ENCODE measurements at regions not wholly inside any gene's neighbourhood (a gene's known extent, or its start where the extent isn't known, plus 50 kb on each side); places are given as distances from the start of the nearest gene placed in this dataset.

- peaks cover 0 to 14% (median 4%) of the 10 kb centered on the region in 3 donors for H3K27me3 Mint-ChIP-seq
- DNase-seq (no peak), ATAC-seq (ENCODE audit: low read depth in 2 of 2) (no peak)
- H3K36me3 Mint-ChIP-seq, result no peaks in the 10 kb centered on the region
- no peak overlapping the region for H3K4me3 Mint-ChIP-seq
- peaks cover 0 to 3% (median 0%) of the 10 kb centered on the region in 7 donors for H3K9me3 Mint-ChIP-seq
- H3K4me1 Mint-ChIP-seq, result no peaks in the 10 kb centered on the region
- H3K27ac Mint-ChIP-seq, result no peak overlapping the region
Observed at GRCh38 chr5:66234241-66234640, 90.1 kb downstream of the SREK1 start.

GRCh38 chr5:66238435-66238834, 94.3 kb downstream of the SREK1 start:
- H3K36me3 Mint-ChIP-seq, result no peaks in the 10 kb centered on the region
- no peaks in the 10 kb centered on the region for H3K9me3 Mint-ChIP-seq
- H3K4me1 Mint-ChIP-seq, result no peaks in the 10 kb centered on the region
- no peak overlapping the region for H3K27ac Mint-ChIP-seq
- ATAC-seq (ENCODE audit: low read depth in 2 of 2) (no peak), DNase-seq (no peak)
- H3K4me3 Mint-ChIP-seq, result no peak overlapping the region
- H3K27me3 Mint-ChIP-seq, result peaks cover 4 to 35% (median 6%) of the 10 kb centered on the region in 3 donors

- H3K36me3 Mint-ChIP-seq, result no peaks in the 10 kb centered on the region
- no peaks in the 10 kb centered on the region for H3K4me1 Mint-ChIP-seq
- ATAC-seq (ENCODE audit: low read depth in 2 of 2) (no peak), DNase-seq (no peak)
- H3K27me3 Mint-ChIP-seq, result peaks cover 4 to 35% (median 6%) of the 10 kb centered on the region in 3 donors
- no peak overlapping the region for H3K4me3 Mint-ChIP-seq
- no peak overlapping the region for H3K27ac Mint-ChIP-seq
- H3K9me3 Mint-ChIP-seq, result no peaks in the 10 kb centered on the region
Observed at GRCh38 chr5:66239034-66239433, 94.9 kb downstream of the SREK1 start.

GRCh38 chr5:66241136-66241825, 97.2 kb downstream of the SREK1 start:
- H3K27me3 Mint-ChIP-seq, result peaks cover 4 to 33% (median 6%) of the 10 kb centered on the region in 3 donors
- H3K27ac Mint-ChIP-seq, result no peak overlapping the region
- H3K4me1 Mint-ChIP-seq, result no peaks in the 10 kb centered on the region
- DNase-seq (no peak), ATAC-seq (ENCODE audit: low read depth in 2 of 2) (no peak)
- no peaks in the 10 kb centered on the region for H3K9me3 Mint-ChIP-seq
- no peaks in the 10 kb centered on the region for H3K36me3 Mint-ChIP-seq
- H3K4me3 Mint-ChIP-seq, result no peak overlapping the region

- DNase-seq (no peak), ATAC-seq (ENCODE audit: low read depth in 2 of 2) (no peak)
- no peak overlapping the region for H3K27ac Mint-ChIP-seq
- H3K4me3 Mint-ChIP-seq, result no peak overlapping the region
- no peaks in the 10 kb centered on the region for H3K36me3 Mint-ChIP-seq
- peaks cover 4 to 27% (median 6%) of the 10 kb centered on the region in 3 donors for H3K27me3 Mint-ChIP-seq
- H3K9me3 Mint-ChIP-seq, result no peaks in the 10 kb centered on the region
- H3K4me1 Mint-ChIP-seq, result no peaks in the 10 kb centered on the region
Observed at GRCh38 chr5:66242050-66242715, 98.1 kb downstream of the SREK1 start.

GRCh38 chr5:66246608-66247007, 102.5 kb downstream of the SREK1 start:
- Mint-ChIP-seq H3K27ac (no peak overlapping the region), H3K27me3 (peaks cover 0 to 4% (median 4%) of the 10 kb centered on the region in 3 donors), H3K36me3 (no peaks in the 10 kb centered on the region), H3K9me3 (no peaks in the 10 kb centered on the region), H3K4me1 (no peaks in the 10 kb centered on the region), H3K4me3 (no peak overlapping the region)
- ATAC-seq (ENCODE audit: low read depth in 2 of 2), result no peak
- no peak for DNase-seq

- H3K27me3 Mint-ChIP-seq, result peaks cover 0 to 10% (median 4%) of the 10 kb centered on the region in 3 donors
- no peaks in the 10 kb centered on the region for H3K4me1 Mint-ChIP-seq
- H3K36me3 Mint-ChIP-seq, result no peaks in the 10 kb centered on the region
- H3K27ac Mint-ChIP-seq, result no peak overlapping the region
- DNase-seq, result no peak
- no peak for ATAC-seq (ENCODE audit: low read depth in 2 of 2)
- no peak overlapping the region for H3K4me3 Mint-ChIP-seq
- no peaks in the 10 kb centered on the region for H3K9me3 Mint-ChIP-seq
Observed at GRCh38 chr5:66247176-66247960, 103.3 kb downstream of the SREK1 start.

GRCh38 chr5:66248874-66249273, 104.8 kb downstream of the SREK1 start:
- no peaks in the 10 kb centered on the region for H3K9me3 Mint-ChIP-seq
- peaks cover 0 to 10% (median 4%) of the 10 kb centered on the region in 3 donors for H3K27me3 Mint-ChIP-seq
- H3K36me3 Mint-ChIP-seq, result no peaks in the 10 kb centered on the region
- no peak overlapping the region for H3K4me3 Mint-ChIP-seq
- H3K4me1 Mint-ChIP-seq, result no peaks in the 10 kb centered on the region
- ATAC-seq (ENCODE audit: low read depth in 2 of 2) (no peak), DNase-seq (no peak)
- H3K27ac Mint-ChIP-seq, result no peak overlapping the region

GRCh38 chr5:66249920-66250319, 105.8 kb downstream of the SREK1 start:
- Mint-ChIP-seq H3K27me3 (peaks cover 0 to 10% (median 4%) of the 10 kb centered on the region in 3 donors), H3K36me3 (no peaks in the 10 kb centered on the region), H3K4me1 (peaks cover 1 to 4% (median 2%) of the 10 kb centered on the region in 3 donors), H3K27ac (no peak overlapping the region), H3K9me3 (peaks cover 0 to 2% (median 0%) of the 10 kb centered on the region in 7 donors), H3K4me3 (no peak overlapping the region)
- DNase-seq (no peak), ATAC-seq (ENCODE audit: low read depth in 2 of 2) (no peak)

- no peak for DNase-seq
- H3K27ac Mint-ChIP-seq, result no peak overlapping the region
- H3K9me3 Mint-ChIP-seq, result peaks cover 0 to 13% (median 2%) of the 10 kb centered on the region in 7 donors
- peaks cover 11 to 18% (median 13%) of the 10 kb centered on the region in 3 donors for H3K4me1 Mint-ChIP-seq
- no peaks in the 10 kb centered on the region for H3K36me3 Mint-ChIP-seq
- H3K27me3 Mint-ChIP-seq, result peaks cover 0 to 10% (median 4%) of the 10 kb centered on the region in 3 donors
- ATAC-seq (ENCODE audit: low read depth in 2 of 2), result no peak
- H3K4me3 Mint-ChIP-seq, result no peak overlapping the region
Observed at GRCh38 chr5:66252849-66253248, 108.7 kb downstream of the SREK1 start.

- ATAC-seq (ENCODE audit: low read depth in 2 of 2), result peak; percentile 83 to 88
- Mint-ChIP-seq H3K4me3 (peak overlapping the region in 3 of 8 donors; percentile 13 to 68 (median 56)), H3K36me3 (no peaks in the 10 kb centered on the region), H3K9me3 (peaks cover 0 to 18% (median 5%) of the 10 kb centered on the region in 7 donors), H3K4me1 (peaks cover 11 to 18% (median 13%) of the 10 kb centered on the region in 3 donors), H3K27me3 (peaks cover 0 to 10% (median 0%) of the 10 kb centered on the region in 3 donors), H3K27ac (peak overlapping the region in 5 of 6 donors; percentile 15 to 62 (median 19))
- DNase-seq, result peak; percentile 14
Observed at GRCh38 chr5:66255714-66256113, 111.6 kb downstream of the SREK1 start.

GRCh38 chr5:66273121-66273520, 129.0 kb downstream of the SREK1 start:
- no peak overlapping the region for H3K27ac Mint-ChIP-seq
- ATAC-seq (ENCODE audit: low read depth in 2 of 2) (no peak), DNase-seq (no peak)
- H3K4me1 Mint-ChIP-seq, result no peaks in the 10 kb centered on the region
- peaks cover 25 to 38% (median 26%) of the 10 kb centered on the region in 3 donors for H3K27me3 Mint-ChIP-seq
- no peak overlapping the region for H3K4me3 Mint-ChIP-seq
- no peaks in the 10 kb centered on the region for H3K36me3 Mint-ChIP-seq
- peaks cover 0 to 2% (median 0%) of the 10 kb centered on the region in 7 donors for H3K9me3 Mint-ChIP-seq

- Mint-ChIP-seq H3K36me3 (no peaks in the 10 kb centered on the region), H3K27ac (no peak overlapping the region), H3K9me3 (no peaks in the 10 kb centered on the region), H3K4me3 (no peak overlapping the region), H3K4me1 (no peaks in the 10 kb centered on the region), H3K27me3 (peaks cover 17 to 27% (median 26%) of the 10 kb centered on the region in 3 donors)
- DNase-seq (no peak), ATAC-seq (ENCODE audit: low read depth in 2 of 2) (no peak)
Observed at GRCh38 chr5:66276986-66277385, 132.9 kb downstream of the SREK1 start.

Data from naive B cell (primary cell).